Right renal pelvis (tissue), 4 donors: ENCODE measurements at regions not wholly inside any gene's neighbourhood (a gene's known extent, or its start where the extent isn't known, plus 50 kb on each side); places are given as distances from the start of the nearest gene placed in this dataset.

Source experiments
- DNase-seq, 4 donors: peaks; one replicate each; pipeline ENCODE4 v3.0.0-alpha.2; 2013; ENCODE audit warnings: low read depth in 4 of 4, low spot score in 3 of 4, missing footprints in 1 of 4

- no peak for DNase-seq
Measured at GRCh38 chr3:14590569-14590968, 50.4 kb upstream of the GRIP2 start.

DNA sequence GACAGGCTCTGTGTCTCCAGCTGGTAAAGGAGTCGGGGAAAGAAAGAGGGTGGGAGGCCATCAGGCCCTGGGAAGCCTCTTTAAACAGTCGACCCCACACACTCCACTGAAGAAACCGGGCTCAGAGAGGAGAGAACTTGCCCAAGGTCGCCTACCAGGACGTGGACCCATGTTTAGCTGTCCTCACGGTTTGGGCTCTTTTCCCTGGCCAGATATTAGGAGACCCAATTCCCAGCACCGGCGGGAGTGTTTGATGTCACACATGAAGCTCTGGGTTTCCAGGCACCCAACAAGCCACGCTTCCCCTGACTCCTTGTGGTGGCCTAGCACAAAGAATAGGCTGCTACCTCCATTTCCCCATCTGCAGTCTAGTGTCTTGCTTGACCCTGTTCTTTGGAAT is 52.2 kb upstream of the GRIP2 start:
- no peak for DNase-seq

DNA sequence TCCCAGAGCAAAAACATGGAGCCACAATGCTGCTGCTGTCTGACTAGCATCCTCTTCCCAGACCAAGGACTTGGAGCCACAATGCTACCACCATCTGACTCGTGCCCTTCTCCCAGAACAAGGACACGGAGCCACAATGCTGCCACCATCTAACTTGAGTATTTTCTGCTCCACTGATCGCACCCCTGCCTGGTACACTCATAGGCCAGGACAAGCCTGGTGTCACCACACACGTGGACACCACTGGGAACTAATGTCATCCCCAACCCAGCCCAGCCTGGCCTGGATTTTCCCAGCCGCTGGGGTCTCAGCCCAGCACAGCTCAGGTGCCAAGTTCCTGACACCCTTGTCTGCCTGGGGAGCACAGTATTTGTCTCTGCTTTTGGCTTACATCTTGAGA is 52.7 kb upstream of the GRIP2 start:
- no peak for DNase-seq

- DNase-seq = no peak
Measured at GRCh38 chr3:14594234-14594633, 54.1 kb upstream of the GRIP2 start.

DNA sequence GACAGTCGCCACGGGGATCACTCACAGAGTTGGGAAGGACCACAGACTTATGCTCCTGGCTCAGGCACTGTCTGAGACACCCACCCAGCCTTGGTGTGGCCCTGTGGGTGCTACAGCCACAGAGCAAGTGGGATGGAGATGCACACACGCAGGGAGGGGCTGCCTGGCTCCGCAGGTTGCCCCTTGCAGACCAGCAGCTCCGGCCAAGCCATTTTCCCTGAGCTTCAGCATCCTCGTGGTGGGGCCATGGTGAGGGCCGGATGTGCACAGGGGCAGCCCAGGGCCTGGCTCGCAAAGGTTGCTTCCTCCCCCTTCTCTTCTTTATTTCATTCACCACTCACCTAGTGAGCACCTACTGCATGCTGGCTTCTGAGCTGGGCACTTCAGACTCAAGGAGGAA is 55.4 kb upstream of the GRIP2 start:
- no peak for DNase-seq

GRCh38 chr3:14597266-14597665 is 54.3 kb upstream of the CCDC174 start:
- no peak for DNase-seq

DNA sequence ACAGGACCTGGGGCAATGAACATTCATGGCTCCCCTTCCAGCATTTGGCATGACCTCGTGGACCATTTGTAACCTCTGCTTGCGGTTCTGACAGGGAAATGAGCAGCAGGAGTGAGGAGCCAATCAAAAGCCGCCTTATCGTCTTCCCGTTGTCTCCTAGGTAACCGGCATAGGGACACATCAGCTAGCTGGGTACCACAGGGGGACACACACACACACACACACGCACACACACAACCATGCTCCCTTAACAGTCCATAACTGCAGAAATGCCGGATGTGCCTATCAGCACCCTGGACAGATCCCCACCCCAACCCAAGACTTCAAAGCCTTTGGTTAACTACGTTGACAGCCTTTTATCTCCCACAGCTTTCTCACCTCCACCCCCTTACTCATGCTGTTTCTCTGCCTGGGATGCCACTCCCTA is 53.4 kb upstream of the CCDC174 start:
- peak; percentile 23 to 43 (median 36) for DNase-seq

DNA sequence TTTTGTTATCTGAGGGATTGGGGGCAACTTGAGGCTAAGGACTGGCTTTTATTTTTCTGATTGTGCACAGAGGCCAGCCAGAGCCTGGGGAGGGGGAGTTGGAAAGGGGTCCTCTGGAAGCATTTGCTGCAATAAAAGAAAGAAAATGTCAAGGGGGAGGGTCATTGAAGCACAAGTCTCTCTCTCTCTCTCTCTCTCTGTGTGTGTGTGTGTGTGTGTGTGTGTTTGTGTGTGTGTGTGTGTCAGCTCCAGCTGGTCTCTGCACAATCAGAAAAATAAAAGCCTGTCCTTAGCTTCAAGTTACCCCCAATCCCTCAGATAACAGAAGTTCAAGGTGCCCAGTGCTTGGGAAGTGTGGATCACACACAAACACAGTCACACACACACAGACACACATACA is 52.1 kb upstream of the CCDC174 start:
- no peak for DNase-seq

DNA sequence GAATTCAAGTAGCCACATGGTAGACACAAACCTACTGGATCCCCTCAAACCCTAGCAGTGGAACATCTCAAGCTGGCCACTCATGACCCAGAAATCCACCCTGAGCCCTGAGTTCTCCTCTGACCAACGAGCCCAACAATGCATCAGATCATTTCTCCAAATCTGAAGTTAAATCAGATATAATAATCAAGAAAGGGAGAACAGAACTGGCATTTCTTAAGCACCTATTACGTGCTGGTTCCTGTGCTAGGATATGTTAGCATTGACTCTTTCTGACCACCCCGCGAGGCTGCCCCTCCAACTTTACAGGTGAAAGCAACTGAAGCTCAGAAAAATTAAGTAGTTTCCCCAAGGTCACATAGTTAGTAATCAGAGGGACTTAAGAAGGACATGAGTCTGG is 51.5 kb upstream of the CCDC174 start:
- no peak for DNase-seq

- DNase-seq = no peak
Measured at GRCh38 chr3:14600856-14601610, 50.5 kb upstream of the CCDC174 start.

DNA sequence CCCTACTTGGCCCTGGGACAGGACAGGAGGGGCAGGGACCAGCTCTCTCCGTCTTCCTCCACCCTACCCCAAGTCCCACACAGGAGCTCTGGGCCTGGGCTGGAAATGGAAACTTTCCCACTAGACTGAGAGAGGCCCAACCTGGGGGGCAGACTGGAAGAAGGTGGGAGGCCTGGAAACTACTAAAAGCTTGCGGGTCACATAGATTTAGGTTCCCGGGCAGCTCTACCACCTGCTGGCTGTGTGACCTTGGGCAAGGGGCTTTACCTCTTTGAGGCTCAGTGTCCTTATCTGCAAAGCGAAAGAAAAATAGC is 49.9 kb upstream of the CCDC174 start:
- no peak for DNase-seq
